VCaP (cell line): ENCODE measurements at regions not wholly inside any gene's neighbourhood (a gene's known extent, or its start where the extent isn't known, plus 50 kb on each side); places are given as distances from the start of the nearest gene placed in this dataset.

ENCODE experiments used
- H3K27ac ChIP-seq: fragments of 450-650 bp; 2 replicates; pipeline ENCODE4 v1.5.1; 2017
- CTCF ChIP-seq: fragments of 450-650 bp; conservative IDR thresholded peaks from 2 replicates; pipeline ENCODE4 v1.5.1; 2017; ENCODE audit warnings: mild to moderate bottlenecking, moderate library complexity

GRCh38 chr3:35215525-35216500 lies 423.5 kb upstream of the ARPP21 start:
- no peak for TF ChIP-seq CTCF

GRCh38 chr3:35216501-35217266 lies 422.6 kb upstream of the ARPP21 start:
- H3K27ac ChIP-seq = no peak overlapping the region
- no peak for TF ChIP-seq CTCF

More at GRCh38 chr3:35215525-35216500, 423.5 kb upstream of the ARPP21 start:
- H3K27ac ChIP-seq = no peak overlapping the region

- no peak for TF ChIP-seq CTCF
- no peak overlapping the region for H3K27ac ChIP-seq
Observed at GRCh38 chr3:35223632-35224394, 415.5 kb upstream of the ARPP21 start.

GRCh38 chr3:35224565-35225295 lies 414.6 kb upstream of the ARPP21 start:
- H3K27ac ChIP-seq = no peak overlapping the region
- TF ChIP-seq CTCF = no peak

- no peak for TF ChIP-seq CTCF
- no peak overlapping the region for H3K27ac ChIP-seq
Observed at GRCh38 chr3:35241236-35241635, 398.1 kb upstream of the ARPP21 start.

GRCh38 chr3:35254917-35255316 lies 384.4 kb upstream of the ARPP21 start:
- no peak overlapping the region for H3K27ac ChIP-seq
- TF ChIP-seq CTCF = no peak
